ENCODE measurements at regions not wholly inside any gene's neighbourhood (a gene's known extent, or its start where the extent isn't known, plus 50 kb on each side); places are given as distances from the start of the nearest gene placed in this dataset.
"Not testable (repeated sequence)": the region's sequence is repeated elsewhere in the genome, so short reads cannot be mapped to it uniquely, and the experiment has no call there.

GRCh38 chr7:67663644-67664043 is 667.0 kb downstream of the TYW1 start:
- no peak overlapping the region for H3K27ac ChIP-seq
- H3K27me3 ChIP-seq: no peaks in the 10 kb centered on the region
- no peak overlapping the region for H3K9ac ChIP-seq (ENCODE audit: low read depth in 2 of 2, low read length in 2 of 2)
- H3K36me3 ChIP-seq: no peaks in the 10 kb centered on the region
- TF ChIP-seq, protein P1, sequence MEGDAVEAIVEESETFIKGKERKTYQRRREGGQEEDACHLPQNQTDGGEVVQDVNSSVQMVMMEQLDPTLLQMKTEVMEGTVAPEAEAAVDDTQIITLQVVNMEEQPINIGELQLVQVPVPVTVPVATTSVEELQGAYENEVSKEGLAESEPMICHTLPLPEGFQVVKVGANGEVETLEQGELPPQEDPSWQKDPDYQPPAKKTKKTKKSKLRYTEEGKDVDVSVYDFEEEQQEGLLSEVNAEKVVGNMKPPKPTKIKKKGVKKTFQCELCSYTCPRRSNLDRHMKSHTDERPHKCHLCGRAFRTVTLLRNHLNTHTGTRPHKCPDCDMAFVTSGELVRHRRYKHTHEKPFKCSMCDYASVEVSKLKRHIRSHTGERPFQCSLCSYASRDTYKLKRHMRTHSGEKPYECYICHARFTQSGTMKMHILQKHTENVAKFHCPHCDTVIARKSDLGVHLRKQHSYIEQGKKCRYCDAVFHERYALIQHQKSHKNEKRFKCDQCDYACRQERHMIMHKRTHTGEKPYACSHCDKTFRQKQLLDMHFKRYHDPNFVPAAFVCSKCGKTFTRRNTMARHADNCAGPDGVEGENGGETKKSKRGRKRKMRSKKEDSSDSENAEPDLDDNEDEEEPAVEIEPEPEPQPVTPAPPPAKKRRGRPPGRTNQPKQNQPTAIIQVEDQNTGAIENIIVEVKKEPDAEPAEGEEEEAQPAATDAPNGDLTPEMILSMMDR (IDR thresholded peaks at IDR 0.05): no peak
- H3K9me3 ChIP-seq: no peaks in the 10 kb centered on the region
- H3K4me1 ChIP-seq: no peaks in the 10 kb centered on the region
- DNase-seq: no peak
- intact Hi-C loops (cut with DNase I): no loop called here
- H3K4me3 ChIP-seq: no peak overlapping the region

GRCh38 chr7:67666359-67666758 is 669.7 kb downstream of the TYW1 start:
- intact Hi-C loops (cut with DNase I); H3K36me3 ChIP-seq; DNase-seq; H3K4me1 ChIP-seq; H3K27me3 ChIP-seq; H3K9me3 ChIP-seq; H3K4me3 ChIP-seq; H3K9ac ChIP-seq (ENCODE audit: low read depth in 2 of 2, low read length in 2 of 2); H3K27ac ChIP-seq: not testable (repeated sequence)

- intact Hi-C loops (cut with DNase I): no loop called here
- Histone ChIP-seq H3K9ac (ENCODE audit: low read depth in 2 of 2, low read length in 2 of 2) (no peak overlapping the region), H3K4me1 (no peaks in the 10 kb centered on the region), H3K36me3 (no peaks in the 10 kb centered on the region), H3K9me3 (no peaks in the 10 kb centered on the region), H3K4me3 (no peak overlapping the region), H3K27me3 (no peaks in the 10 kb centered on the region), H3K27ac (no peak overlapping the region)
- TF ChIP-seq, protein P1 (IDR thresholded peaks at IDR 0.05): no peak
- no peak for DNase-seq
Measured at GRCh38 chr7:67671006-67671548, 674.4 kb downstream of the TYW1 start.

DNA sequence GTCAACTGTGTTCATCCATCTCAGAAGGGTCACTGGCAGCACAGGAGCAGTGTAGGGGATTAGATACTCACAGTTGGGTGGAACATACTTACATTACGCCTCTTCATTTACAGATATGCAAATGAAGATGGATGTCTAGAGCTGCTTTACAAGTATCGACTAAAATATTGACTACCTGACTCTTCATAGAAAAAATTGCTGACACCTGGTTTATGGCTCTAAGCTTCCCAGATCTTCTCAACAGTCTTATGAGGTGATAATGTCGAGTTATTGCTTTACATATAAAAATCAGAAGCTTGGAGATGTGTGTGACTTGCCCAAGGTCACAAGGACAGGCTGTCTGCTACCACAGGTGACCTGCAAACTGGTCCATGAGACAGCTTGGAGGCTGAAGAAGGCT is 677.2 kb downstream of the TYW1 start:
- TF ChIP-seq, protein P1 (IDR thresholded peaks at IDR 0.05): no peak
- H3K9me3 ChIP-seq: no peaks in the 10 kb centered on the region
- H3K4me3 ChIP-seq: no peak overlapping the region
- H3K27ac ChIP-seq: no peak overlapping the region
- H3K27me3 ChIP-seq: no peaks in the 10 kb centered on the region
- no peak for DNase-seq
- no peak overlapping the region for H3K9ac ChIP-seq (ENCODE audit: low read depth in 2 of 2, low read length in 2 of 2)
- H3K4me1 ChIP-seq: no peaks in the 10 kb centered on the region
- intact Hi-C loops (cut with DNase I): no loop called here
- H3K36me3 ChIP-seq: no peaks in the 10 kb centered on the region

DNA sequence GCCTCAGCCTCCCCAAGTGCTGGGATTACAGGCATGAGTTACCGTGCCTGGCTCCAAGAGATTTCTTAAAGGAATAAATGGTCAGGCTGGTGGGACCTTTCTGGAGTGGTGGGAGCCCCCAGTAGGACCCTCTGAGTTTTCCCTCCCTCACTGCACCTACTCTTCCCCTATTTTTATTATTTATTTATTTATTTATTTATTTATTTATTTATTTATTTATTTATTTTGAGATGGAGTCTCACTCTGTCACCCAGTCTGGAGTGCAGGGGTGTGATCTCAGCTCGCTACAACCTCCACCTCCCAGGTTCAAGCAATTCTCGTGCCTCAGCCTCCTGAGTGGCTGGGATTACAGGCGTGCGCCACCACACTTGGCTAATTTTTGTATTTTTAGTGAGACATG is 678.2 kb downstream of the TYW1 start:
- H3K4me3 ChIP-seq; H3K9ac ChIP-seq (ENCODE audit: low read depth in 2 of 2, low read length in 2 of 2); H3K9me3 ChIP-seq; H3K36me3 ChIP-seq; intact Hi-C loops (cut with DNase I); DNase-seq; H3K27ac ChIP-seq; H3K27me3 ChIP-seq; H3K4me1 ChIP-seq: not testable (repeated sequence)

GRCh38 chr7:67675971-67676370 is 679.3 kb downstream of the TYW1 start:
- H3K4me3 ChIP-seq: no peak overlapping the region
- no peaks in the 10 kb centered on the region for H3K36me3 ChIP-seq
- DNase-seq: no peak
- no peak overlapping the region for H3K9ac ChIP-seq (ENCODE audit: low read depth in 2 of 2, low read length in 2 of 2)
- intact Hi-C loops (cut with DNase I): no loop called here
- no peaks in the 10 kb centered on the region for H3K27me3 ChIP-seq
- H3K9me3 ChIP-seq: no peaks in the 10 kb centered on the region
- TF ChIP-seq, protein P1 (IDR thresholded peaks at IDR 0.05): no peak
- H3K27ac ChIP-seq: no peak overlapping the region
- no peaks in the 10 kb centered on the region for H3K4me1 ChIP-seq

DNA sequence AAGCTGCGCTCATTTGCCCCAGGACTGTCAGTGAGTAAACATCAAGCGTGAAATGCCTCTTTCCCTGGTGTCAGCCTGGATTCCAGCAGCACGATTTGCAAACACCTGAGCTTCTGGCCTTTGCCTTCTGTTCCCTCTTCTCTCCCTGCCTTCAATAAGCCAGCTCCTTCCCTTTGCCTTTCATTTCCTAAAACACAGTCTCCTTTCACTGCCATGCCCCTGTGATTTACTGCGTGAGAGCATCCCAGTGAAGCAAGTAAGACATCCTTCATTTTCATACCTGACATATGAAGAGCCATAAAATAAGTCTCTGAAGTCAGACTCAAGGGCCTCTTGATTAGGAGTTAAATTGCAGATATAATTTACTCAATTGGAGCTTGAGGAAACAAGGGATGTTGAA is 681.8 kb downstream of the TYW1 start:
- H3K9me3 ChIP-seq: no peaks in the 10 kb centered on the region
- no peak overlapping the region for H3K4me3 ChIP-seq
- H3K27ac ChIP-seq: no peak overlapping the region
- H3K4me1 ChIP-seq: no peaks in the 10 kb centered on the region
- DNase-seq: no peak
- no peaks in the 10 kb centered on the region for H3K36me3 ChIP-seq
- H3K9ac ChIP-seq (ENCODE audit: low read depth in 2 of 2, low read length in 2 of 2): no peak overlapping the region
- H3K27me3 ChIP-seq: no peaks in the 10 kb centered on the region
- intact Hi-C loops (cut with DNase I): no loop called here
- TF ChIP-seq, protein P1 (IDR thresholded peaks at IDR 0.05): no peak

All from colonic mucosa (tissue), 4 donors.